GM23338 (cell line): ENCODE measurements at regions not wholly inside any gene's neighbourhood (a gene's known extent, or its start where the extent isn't known, plus 50 kb on each side); places are given as distances from the start of the nearest gene placed in this dataset.

Experiments used
- ATAC-seq: fragments of 200-7000 bp; cut with Tn5 transposase; 3 replicates; pipeline ENCODE4 v1.9.1; 2020
- DNase-seq: peaks from one replicate; pipeline ENCODE4 v3.0.0-alpha.2; 2015; ENCODE audit warnings: low spot score
- H2AFZ ChIP-seq: fragments of 200-600 bp; sonication (generic); 2 replicates; pipeline ENCODE4 v1.8.0; 2016; ENCODE audit warnings: antibody characterized with exemption, mild to moderate bottlenecking, moderate library complexity
- H3F3A ChIP-seq: fragments of 200-600 bp; sonication (generic); replicated peaks from 2 replicates; pipeline ENCODE4 v1.8.0; 2017; ENCODE audit warnings: antibody characterized with exemption, mixed run types, low read depth
- H3K27ac ChIP-seq: fragments of 200-600 bp; sonication (generic); 2 replicates; pipeline ENCODE4 v1.6.1; 2016; ENCODE audit warnings: low read depth
- H3K27me3 ChIP-seq: fragments of 200-600 bp; sonication (generic); 2 replicates; pipeline ENCODE4 v1.8.0; 2016; ENCODE audit warnings: mild to moderate bottlenecking, mixed run types, moderate library complexity; ENCODE audit not compliant: insufficient read depth
- H3K36me3 ChIP-seq: fragments of 200-600 bp; sonication (generic); 2 replicates; pipeline ENCODE4 v1.8.0; 2016; ENCODE audit warnings: mild to moderate bottlenecking; ENCODE audit not compliant: insufficient read depth
- H3K4me1 ChIP-seq: fragments of 200-600 bp; sonication (generic); 2 replicates; pipeline ENCODE4 v1.8.0; 2016; ENCODE audit warnings: mild to moderate bottlenecking, moderate library complexity; ENCODE audit not compliant: insufficient read depth
- H3K4me2 ChIP-seq: fragments of 200-600 bp; sonication (generic); 2 replicates; pipeline ENCODE4 v1.7.1; 2017; ENCODE audit warnings: mixed run types
- H3K4me3 ChIP-seq: fragments of 200-600 bp; sonication (generic); 2 replicates; pipeline ENCODE4 v1.6.1; 2016; ENCODE audit warnings: mixed run types
- H3K79me2 ChIP-seq: fragments of 200-600 bp; sonication (generic); replicated peaks from 2 replicates; pipeline ENCODE4 v1.8.0; 2017; ENCODE audit warnings: mild to moderate bottlenecking; ENCODE audit not compliant: insufficient read depth
- H3K9me2 ChIP-seq: fragments of 200-600 bp; sonication (generic); 2 replicates; pipeline ENCODE4 v1.8.0; 2017; ENCODE audit not compliant: insufficient read depth
- H4K20me1 ChIP-seq: fragments of 200-600 bp; sonication (generic); replicated peaks from 2 replicates; pipeline ENCODE4 v1.8.0; 2017; ENCODE audit warnings: mild to moderate bottlenecking; ENCODE audit not compliant: insufficient read depth
- H3K27ac Mint-ChIP-seq: 2 replicates; pipeline ENCODE4 v1.8.0; 2020; ENCODE audit warnings: inconsistent platforms, mild to moderate bottlenecking, moderate library complexity, mixed read lengths
- H3K27me3 Mint-ChIP-seq: 3 replicates; pipeline ENCODE4 v1.8.0; 2022; ENCODE audit warnings: low read depth, mild to moderate bottlenecking, moderate library complexity, mixed read lengths, inconsistent platforms; ENCODE audit not compliant: insufficient read depth, poor library complexity
- H3K36me3 Mint-ChIP-seq: 3 replicates; pipeline ENCODE4 v1.8.0; 2021; ENCODE audit warnings: low read depth, mild to moderate bottlenecking, inconsistent platforms, moderate library complexity, mixed read lengths
- H3K4me1 Mint-ChIP-seq: 3 replicates; pipeline ENCODE4 v1.8.0; 2020; ENCODE audit warnings: mild to moderate bottlenecking, inconsistent platforms, mixed read lengths
- H3K4me3 Mint-ChIP-seq: 3 replicates; pipeline ENCODE4 v1.8.0; 2021; ENCODE audit warnings: moderate library complexity, mild to moderate bottlenecking, inconsistent platforms, mixed read lengths
- H3K9me3 Mint-ChIP-seq: 3 replicates; pipeline ENCODE4 v1.8.0; 2020; ENCODE audit warnings: moderate library complexity, mild to moderate bottlenecking, inconsistent platforms, mixed read lengths
- ETS1 ChIP-seq: IDR thresholded peaks from 2 replicates; pipeline ENCODE4 v1.6.1; 2016; ENCODE audit warnings: antibody characterized with exemption
- EZH2 ChIP-seq: fragments of 200-600 bp; sonication (generic); IDR thresholded peaks from one replicate; pipeline ENCODE4 v1.8.0; 2017; ENCODE audit warnings: antibody characterized with exemption, mild to moderate bottlenecking, low read depth; ENCODE audit not compliant: unreplicated experiment
- JUNB ChIP-seq: IDR thresholded peaks from one replicate; pipeline ENCODE4 v1.6.1; 2016; ENCODE audit warnings: antibody characterized with exemption; ENCODE audit not compliant: unreplicated experiment
- ZNF331 ChIP-seq: fragments of 250-450 bp; sonication (Bioruptor Pico); IDR thresholded peaks from 2 replicates; pipeline ENCODE4 v1.5.0; 2020; ENCODE audit warnings: low read depth, mild to moderate bottlenecking, moderate library complexity
- TF ChIP-seq, protein P1 (sequence below): fragments of 250-450 bp; sonication (Bioruptor Pico); IDR thresholded peaks from 2 replicates; pipeline ENCODE4 v1.5.0; 2020; ENCODE audit warnings: mild to moderate bottlenecking, moderate library complexity
- TF ChIP-seq, protein P2 (sequence below), 2 experiments: fragments of 200-600 bp in 1 of 2; sonication (generic) in 1 of 2; conservative IDR thresholded peaks; 2 replicates each; pipeline versions ENCODE4 v1.5.1 to v1.6.1; 2016 to 2017; ENCODE audit warnings: antibody characterized with exemption in 2 of 2, low read depth in 2 of 2, mild to moderate bottlenecking in 2 of 2, moderate library complexity in 1 of 2

GRCh38 chr10:78516236-78516635 lies 482.6 kb downstream of the RPS24 start (continued):
- TF ChIP-seq, protein P1, sequence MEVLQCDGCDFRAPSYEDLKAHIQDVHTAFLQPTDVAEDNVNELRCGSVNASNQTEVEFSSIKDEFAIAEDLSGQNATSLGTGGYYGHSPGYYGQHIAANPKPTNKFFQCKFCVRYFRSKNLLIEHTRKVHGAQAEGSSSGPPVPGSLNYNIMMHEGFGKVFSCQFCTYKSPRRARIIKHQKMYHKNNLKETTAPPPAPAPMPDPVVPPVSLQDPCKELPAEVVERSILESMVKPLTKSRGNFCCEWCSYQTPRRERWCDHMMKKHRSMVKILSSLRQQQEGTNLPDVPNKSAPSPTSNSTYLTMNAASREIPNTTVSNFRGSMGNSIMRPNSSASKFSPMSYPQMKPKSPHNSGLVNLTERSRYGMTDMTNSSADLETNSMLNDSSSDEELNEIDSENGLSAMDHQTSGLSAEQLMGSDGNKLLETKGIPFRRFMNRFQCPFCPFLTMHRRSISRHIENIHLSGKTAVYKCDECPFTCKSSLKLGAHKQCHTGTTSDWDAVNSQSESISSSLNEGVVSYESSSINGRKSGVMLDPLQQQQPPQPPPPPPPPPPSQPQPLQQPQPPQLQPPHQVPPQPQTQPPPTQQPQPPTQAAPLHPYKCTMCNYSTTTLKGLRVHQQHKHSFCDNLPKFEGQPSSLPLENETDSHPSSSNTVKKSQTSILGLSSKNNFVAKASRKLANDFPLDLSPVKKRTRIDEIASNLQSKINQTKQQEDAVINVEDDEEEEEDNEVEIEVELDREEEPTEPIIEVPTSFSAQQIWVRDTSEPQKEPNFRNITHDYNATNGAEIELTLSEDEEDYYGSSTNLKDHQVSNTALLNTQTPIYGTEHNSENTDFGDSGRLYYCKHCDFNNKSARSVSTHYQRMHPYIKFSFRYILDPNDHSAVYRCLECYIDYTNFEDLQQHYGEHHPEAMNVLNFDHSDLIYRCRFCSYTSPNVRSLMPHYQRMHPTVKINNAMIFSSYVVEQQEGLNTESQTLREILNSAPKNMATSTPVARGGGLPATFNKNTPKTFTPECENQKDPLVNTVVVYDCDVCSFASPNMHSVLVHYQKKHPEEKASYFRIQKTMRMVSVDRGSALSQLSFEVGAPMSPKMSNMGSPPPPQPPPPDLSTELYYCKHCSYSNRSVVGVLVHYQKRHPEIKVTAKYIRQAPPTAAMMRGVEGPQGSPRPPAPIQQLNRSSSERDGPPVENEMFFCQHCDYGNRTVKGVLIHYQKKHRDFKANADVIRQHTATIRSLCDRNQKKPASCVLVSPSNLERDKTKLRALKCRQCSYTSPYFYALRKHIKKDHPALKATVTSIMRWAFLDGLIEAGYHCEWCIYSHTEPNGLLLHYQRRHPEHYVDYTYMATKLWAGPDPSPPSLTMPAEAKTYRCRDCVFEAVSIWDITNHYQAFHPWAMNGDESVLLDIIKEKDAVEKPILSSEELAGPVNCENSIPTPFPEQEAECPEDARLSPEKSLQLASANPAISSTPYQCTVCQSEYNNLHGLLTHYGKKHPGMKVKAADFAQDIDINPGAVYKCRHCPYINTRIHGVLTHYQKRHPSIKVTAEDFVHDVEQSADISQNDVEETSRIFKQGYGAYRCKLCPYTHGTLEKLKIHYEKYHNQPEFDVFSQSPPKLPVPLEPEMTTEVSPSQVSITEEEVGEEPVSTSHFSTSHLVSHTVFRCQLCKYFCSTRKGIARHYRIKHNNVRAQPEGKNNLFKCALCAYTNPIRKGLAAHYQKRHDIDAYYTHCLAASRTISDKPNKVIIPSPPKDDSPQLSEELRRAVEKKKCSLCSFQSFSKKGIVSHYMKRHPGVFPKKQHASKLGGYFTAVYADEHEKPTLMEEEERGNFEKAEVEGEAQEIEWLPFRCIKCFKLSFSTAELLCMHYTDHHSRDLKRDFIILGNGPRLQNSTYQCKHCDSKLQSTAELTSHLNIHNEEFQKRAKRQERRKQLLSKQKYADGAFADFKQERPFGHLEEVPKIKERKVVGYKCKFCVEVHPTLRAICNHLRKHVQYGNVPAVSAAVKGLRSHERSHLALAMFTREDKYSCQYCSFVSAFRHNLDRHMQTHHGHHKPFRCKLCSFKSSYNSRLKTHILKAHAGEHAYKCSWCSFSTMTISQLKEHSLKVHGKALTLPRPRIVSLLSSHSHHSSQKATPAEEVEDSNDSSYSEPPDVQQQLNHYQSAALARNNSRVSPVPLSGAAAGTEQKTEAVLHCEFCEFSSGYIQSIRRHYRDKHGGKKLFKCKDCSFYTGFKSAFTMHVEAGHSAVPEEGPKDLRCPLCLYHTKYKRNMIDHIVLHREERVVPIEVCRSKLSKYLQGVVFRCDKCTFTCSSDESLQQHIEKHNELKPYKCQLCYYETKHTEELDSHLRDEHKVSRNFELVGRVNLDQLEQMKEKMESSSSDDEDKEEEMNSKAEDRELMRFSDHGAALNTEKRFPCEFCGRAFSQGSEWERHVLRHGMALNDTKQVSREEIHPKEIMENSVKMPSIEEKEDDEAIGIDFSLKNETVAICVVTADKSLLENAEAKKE (CRISPR knock-in tag): no peak
- TF ChIP-seq ZNF331 (CRISPR knock-in tag): no peak
- no peak for TF ChIP-seq JUNB
- no peak for TF ChIP-seq ETS1
- TF ChIP-seq, protein P2, sequence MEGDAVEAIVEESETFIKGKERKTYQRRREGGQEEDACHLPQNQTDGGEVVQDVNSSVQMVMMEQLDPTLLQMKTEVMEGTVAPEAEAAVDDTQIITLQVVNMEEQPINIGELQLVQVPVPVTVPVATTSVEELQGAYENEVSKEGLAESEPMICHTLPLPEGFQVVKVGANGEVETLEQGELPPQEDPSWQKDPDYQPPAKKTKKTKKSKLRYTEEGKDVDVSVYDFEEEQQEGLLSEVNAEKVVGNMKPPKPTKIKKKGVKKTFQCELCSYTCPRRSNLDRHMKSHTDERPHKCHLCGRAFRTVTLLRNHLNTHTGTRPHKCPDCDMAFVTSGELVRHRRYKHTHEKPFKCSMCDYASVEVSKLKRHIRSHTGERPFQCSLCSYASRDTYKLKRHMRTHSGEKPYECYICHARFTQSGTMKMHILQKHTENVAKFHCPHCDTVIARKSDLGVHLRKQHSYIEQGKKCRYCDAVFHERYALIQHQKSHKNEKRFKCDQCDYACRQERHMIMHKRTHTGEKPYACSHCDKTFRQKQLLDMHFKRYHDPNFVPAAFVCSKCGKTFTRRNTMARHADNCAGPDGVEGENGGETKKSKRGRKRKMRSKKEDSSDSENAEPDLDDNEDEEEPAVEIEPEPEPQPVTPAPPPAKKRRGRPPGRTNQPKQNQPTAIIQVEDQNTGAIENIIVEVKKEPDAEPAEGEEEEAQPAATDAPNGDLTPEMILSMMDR (conservative IDR thresholded peaks at IDR 0.05; ENCODE audit: low read depth in 2 of 2): no peak

DNA sequence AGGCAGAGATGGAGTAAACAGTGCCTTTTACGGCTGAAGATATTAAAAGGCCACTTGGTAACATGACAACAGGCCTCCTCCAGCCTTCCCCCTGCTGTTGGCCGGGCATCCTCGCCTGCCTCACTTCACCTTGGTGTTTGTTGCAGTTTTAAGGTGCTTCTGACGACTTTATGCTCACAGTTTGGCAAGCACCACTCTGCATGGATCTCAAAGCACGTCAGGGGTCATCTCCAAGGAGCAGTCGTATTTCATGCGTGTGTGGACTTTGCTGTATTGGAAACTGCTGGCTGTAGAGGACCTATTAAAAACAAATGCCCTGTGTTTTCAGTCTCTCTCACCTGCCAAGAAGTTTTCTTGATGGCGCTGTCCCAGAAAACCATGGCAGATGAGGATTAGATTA lies 483.1 kb downstream of the RPS24 start:
- Mint-ChIP-seq H3K4me1 (peaks cover 7% of the 10 kb centered on the region; the same call in 2 of the 3 replicates), H3K27ac (no peak overlapping the region), H3K4me3 (no peak overlapping the region), H3K27me3 (peaks cover 5% of the 10 kb centered on the region), H3K9me3 (no peaks in the 10 kb centered on the region), H3K36me3 (no peaks in the 10 kb centered on the region)
- no peaks in the 10 kb centered on the region for H3K27me3 ChIP-seq
- H4K20me1 ChIP-seq: no peaks in the 10 kb centered on the region
- no peak overlapping the region for H3K4me3 ChIP-seq
- no peak overlapping the region for H3K27ac ChIP-seq
- no peaks in the 10 kb centered on the region for H3K36me3 ChIP-seq
- H3K9me2 ChIP-seq: no peaks in the 10 kb centered on the region
- DNase-seq (no peak), ATAC-seq (no peak)
- H3K79me2 ChIP-seq: no peaks in the 10 kb centered on the region
- no peaks in the 10 kb centered on the region for H3F3A ChIP-seq
- no peak overlapping the region for H3K4me2 ChIP-seq
- no peak overlapping the region for H2AFZ ChIP-seq
- H3K4me1 ChIP-seq: no peaks in the 10 kb centered on the region
- TF ChIP-seq ZNF331 (CRISPR knock-in tag) (no peak), ETS1 (no peak), EZH2 (no peak)
